H1 (cell line): ENCODE measurements at regions not wholly inside any gene's neighbourhood (a gene's known extent, or its start where the extent isn't known, plus 50 kb on each side); places are given as distances from the start of the nearest gene placed in this dataset.

Experiments
- E2F6 ChIP-seq: IDR thresholded peaks from 2 replicates; pipeline ENCODE4 v1.6.1; 2012; ENCODE audit warnings: inconsistent platforms
- EP300 ChIP-seq, 2 experiments: IDR thresholded peaks; 1 replicate in 1 of 2; 2 replicates in 1 of 2; pipeline ENCODE4 v1.6.1; 2011 to 2012; ENCODE audit warnings: low read depth in 2 of 2, low read length in 2 of 2, mild to moderate bottlenecking in 2 of 2, borderline replicate concordance in 1 of 2, inconsistent platforms in 1 of 2, moderate library complexity in 1 of 2
- TF ChIP-seq, protein P1 (sequence below): IDR thresholded peaks from 2 replicates; pipeline ENCODE4 v1.6.1; 2011; ENCODE audit warnings: low read length, improper control_type of control experiment

- TF ChIP-seq EP300 (IDR thresholded peaks at IDR 0.05; ENCODE audit: borderline replicate concordance in 1 of 2, low read depth in 2 of 2, low read length in 2 of 2) (no peak), E2F6 (no peak)
- TF ChIP-seq, protein P1, sequence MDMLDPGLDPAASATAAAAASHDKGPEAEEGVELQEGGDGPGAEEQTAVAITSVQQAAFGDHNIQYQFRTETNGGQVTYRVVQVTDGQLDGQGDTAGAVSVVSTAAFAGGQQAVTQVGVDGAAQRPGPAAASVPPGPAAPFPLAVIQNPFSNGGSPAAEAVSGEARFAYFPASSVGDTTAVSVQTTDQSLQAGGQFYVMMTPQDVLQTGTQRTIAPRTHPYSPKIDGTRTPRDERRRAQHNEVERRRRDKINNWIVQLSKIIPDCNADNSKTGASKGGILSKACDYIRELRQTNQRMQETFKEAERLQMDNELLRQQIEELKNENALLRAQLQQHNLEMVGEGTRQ = no peak
These were observed 82.3 kb downstream of the AQP4 start for GRCh38 chr18:26783170-26783569.
